ENCODE measurements at regions not wholly inside any gene's neighbourhood (a gene's known extent, or its start where the extent isn't known, plus 50 kb on each side); places are given as distances from the start of the nearest gene placed in this dataset.

DNA sequence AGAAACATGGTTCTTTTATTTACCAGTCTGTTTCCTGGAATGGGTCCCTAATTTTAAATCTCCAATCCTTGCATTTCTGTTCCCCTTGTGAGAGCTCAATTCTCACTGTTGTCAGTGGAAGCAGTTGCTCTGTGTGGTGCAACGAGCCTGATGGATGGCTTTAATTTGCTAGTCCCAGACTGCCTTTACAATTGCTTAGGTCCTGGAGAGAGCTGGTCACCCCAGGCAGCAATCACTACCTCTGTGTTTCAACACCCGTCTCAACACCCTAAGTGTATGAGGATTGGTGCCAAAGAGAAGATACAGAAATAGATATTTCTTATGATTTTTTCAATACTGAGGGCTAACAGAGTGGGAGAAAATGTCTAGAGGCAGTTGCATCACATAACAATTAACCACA lies 873.8 kb downstream of the GLUD2 start:
- TF ChIP-seq, protein P1, sequence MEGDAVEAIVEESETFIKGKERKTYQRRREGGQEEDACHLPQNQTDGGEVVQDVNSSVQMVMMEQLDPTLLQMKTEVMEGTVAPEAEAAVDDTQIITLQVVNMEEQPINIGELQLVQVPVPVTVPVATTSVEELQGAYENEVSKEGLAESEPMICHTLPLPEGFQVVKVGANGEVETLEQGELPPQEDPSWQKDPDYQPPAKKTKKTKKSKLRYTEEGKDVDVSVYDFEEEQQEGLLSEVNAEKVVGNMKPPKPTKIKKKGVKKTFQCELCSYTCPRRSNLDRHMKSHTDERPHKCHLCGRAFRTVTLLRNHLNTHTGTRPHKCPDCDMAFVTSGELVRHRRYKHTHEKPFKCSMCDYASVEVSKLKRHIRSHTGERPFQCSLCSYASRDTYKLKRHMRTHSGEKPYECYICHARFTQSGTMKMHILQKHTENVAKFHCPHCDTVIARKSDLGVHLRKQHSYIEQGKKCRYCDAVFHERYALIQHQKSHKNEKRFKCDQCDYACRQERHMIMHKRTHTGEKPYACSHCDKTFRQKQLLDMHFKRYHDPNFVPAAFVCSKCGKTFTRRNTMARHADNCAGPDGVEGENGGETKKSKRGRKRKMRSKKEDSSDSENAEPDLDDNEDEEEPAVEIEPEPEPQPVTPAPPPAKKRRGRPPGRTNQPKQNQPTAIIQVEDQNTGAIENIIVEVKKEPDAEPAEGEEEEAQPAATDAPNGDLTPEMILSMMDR (IDR thresholded peaks at IDR 0.05; ENCODE audit: low read depth, low read length), result no peak
- TF ChIP-seq POLR2A (IDR thresholded peaks at IDR 0.05; ENCODE audit: extremely low read depth, insufficient read length), result no peak
- no peak for TF ChIP-seq MYC (IDR thresholded peaks at IDR 0.05; ENCODE audit: low read depth, low read length)

Measured in NB4 (cell line).